ENCODE measurements at regions not wholly inside any gene's neighbourhood (a gene's known extent, or its start where the extent isn't known, plus 50 kb on each side); places are given as distances from the start of the nearest gene placed in this dataset.

DNA sequence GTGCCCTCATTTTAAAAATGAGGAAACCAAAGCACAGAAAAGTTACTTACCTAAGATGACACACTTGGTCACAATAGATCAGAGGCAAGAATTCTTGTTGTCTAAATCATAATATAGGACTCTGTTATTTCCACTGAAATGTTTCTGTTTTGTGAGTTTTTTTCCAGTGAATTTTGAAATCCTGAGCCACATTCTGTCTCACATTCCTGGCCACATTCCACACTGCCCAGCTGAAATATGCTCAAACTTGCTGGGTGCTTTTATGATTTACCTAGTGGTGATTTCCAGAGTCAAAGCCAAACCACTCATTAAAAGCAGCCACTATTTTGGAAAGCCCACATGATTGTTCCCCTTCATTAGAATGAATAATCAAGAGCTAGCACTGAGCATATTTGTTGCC, 82.3 kb upstream of the NPHP3 start:
- TF ChIP-seq EZH2 (IDR thresholded peaks at IDR 0.05), result no peak
- TF ChIP-seq SRF (IDR thresholded peaks at IDR 0.05; ENCODE audit: low read depth), result no peak
- TF ChIP-seq, protein P1, sequence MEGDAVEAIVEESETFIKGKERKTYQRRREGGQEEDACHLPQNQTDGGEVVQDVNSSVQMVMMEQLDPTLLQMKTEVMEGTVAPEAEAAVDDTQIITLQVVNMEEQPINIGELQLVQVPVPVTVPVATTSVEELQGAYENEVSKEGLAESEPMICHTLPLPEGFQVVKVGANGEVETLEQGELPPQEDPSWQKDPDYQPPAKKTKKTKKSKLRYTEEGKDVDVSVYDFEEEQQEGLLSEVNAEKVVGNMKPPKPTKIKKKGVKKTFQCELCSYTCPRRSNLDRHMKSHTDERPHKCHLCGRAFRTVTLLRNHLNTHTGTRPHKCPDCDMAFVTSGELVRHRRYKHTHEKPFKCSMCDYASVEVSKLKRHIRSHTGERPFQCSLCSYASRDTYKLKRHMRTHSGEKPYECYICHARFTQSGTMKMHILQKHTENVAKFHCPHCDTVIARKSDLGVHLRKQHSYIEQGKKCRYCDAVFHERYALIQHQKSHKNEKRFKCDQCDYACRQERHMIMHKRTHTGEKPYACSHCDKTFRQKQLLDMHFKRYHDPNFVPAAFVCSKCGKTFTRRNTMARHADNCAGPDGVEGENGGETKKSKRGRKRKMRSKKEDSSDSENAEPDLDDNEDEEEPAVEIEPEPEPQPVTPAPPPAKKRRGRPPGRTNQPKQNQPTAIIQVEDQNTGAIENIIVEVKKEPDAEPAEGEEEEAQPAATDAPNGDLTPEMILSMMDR (IDR thresholded peaks at IDR 0.05 in 2 of 3, conservative IDR thresholded peaks at IDR 0.05 in 1 of 3; ENCODE audit: borderline replicate concordance in 1 of 3, insufficient read depth in 1 of 3, low read depth in 2 of 3, low read length in 2 of 3), result no peak
- no peak for TF ChIP-seq POLR2A (IDR thresholded peaks at IDR 0.05; ENCODE audit: borderline replicate concordance, extremely low read depth, insufficient read depth, insufficient read length)
- no peak for TF ChIP-seq JUND (IDR thresholded peaks at IDR 0.05)
- TF ChIP-seq, protein P2, sequence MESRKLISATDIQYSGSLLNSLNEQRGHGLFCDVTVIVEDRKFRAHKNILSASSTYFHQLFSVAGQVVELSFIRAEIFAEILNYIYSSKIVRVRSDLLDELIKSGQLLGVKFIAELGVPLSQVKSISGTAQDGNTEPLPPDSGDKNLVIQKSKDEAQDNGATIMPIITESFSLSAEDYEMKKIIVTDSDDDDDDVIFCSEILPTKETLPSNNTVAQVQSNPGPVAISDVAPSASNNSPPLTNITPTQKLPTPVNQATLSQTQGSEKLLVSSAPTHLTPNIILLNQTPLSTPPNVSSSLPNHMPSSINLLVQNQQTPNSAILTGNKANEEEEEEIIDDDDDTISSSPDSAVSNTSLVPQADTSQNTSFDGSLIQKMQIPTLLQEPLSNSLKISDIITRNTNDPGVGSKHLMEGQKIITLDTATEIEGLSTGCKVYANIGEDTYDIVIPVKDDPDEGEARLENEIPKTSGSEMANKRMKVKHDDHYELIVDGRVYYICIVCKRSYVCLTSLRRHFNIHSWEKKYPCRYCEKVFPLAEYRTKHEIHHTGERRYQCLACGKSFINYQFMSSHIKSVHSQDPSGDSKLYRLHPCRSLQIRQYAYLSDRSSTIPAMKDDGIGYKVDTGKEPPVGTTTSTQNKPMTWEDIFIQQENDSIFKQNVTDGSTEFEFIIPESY (IDR thresholded peaks at IDR 0.05; ENCODE audit: extremely low read depth, insufficient replicate concordance, low read length), result no peak

Measured in HCT116 (cell line).